ENCODE measurements at regions not wholly inside any gene's neighbourhood (a gene's known extent, or its start where the extent isn't known, plus 50 kb on each side); places are given as distances from the start of the nearest gene placed in this dataset.

- no peak for DNase-seq
- no peaks in the 10 kb centered on the region for H3K36me3 Mint-ChIP-seq (ENCODE audit: low read depth)
- no peaks in the 10 kb centered on the region for H3K27me3 Mint-ChIP-seq (ENCODE audit: insufficient read depth)
- H3K4me3 Mint-ChIP-seq = no peak overlapping the region
- 100% methylated on average over 2 of the region's 2 CpGs for WGBS, 2 experiments (ENCODE audit: insufficient coverage in 1 of 2, insufficient read length in 1 of 2)
- no peak overlapping the region for H3K9ac ChIP-seq (ENCODE audit: extremely low read depth, low read length, poor library complexity, severe bottlenecking)
- H3K27ac ChIP-seq (ENCODE audit: low read depth, low read length) = no peak overlapping the region
- peaks cover 12% of the 10 kb centered on the region for H3K4me1 ChIP-seq (ENCODE audit: control insufficient read depth, insufficient read depth, low read length)
- no peak overlapping the region for H3K4me3 ChIP-seq (ENCODE audit: low read length)
- peaks cover 45% of the 10 kb centered on the region for H3K4me1 Mint-ChIP-seq
- no peaks in the 10 kb centered on the region for H3K27me3 ChIP-seq (ENCODE audit: control insufficient read depth, insufficient read depth, low read length, poor library complexity, severe bottlenecking)
- H3K9me3 ChIP-seq (ENCODE audit: control insufficient read depth, low read length) = no peaks in the 10 kb centered on the region
- no peaks in the 10 kb centered on the region for H3K9me3 Mint-ChIP-seq
- TF ChIP-seq CTCF (conservative IDR thresholded peaks at IDR 0.05) = no peak
- no peak overlapping the region for H3K27ac Mint-ChIP-seq
- H3K36me3 ChIP-seq (ENCODE audit: control insufficient read depth, insufficient read depth, low read length) = no peaks in the 10 kb centered on the region
Observed at GRCh38 chr1:168799927-168800605, 71.1 kb upstream of the DPT start.

GRCh38 chr1:168801032-168801745, 72.2 kb upstream of the DPT start:
- H3K4me3 Mint-ChIP-seq = peak overlapping the region; percentile 34
- H3K9me3 ChIP-seq (ENCODE audit: control insufficient read depth, low read length) = no peaks in the 10 kb centered on the region
- no peaks in the 10 kb centered on the region for H3K36me3 Mint-ChIP-seq (ENCODE audit: low read depth)
- no peak overlapping the region for H3K4me3 ChIP-seq (ENCODE audit: low read length)
- peak overlapping the region; percentile 53 for H3K27ac Mint-ChIP-seq
- WGBS, 2 experiments (ENCODE audit: insufficient coverage in 1 of 2, insufficient read length in 1 of 2) = 17% methylated on average over 3 of the region's 3 CpGs; no CpG with 5 or more reads in 1 of the 2 experiments
- no peaks in the 10 kb centered on the region for H3K27me3 ChIP-seq (ENCODE audit: control insufficient read depth, insufficient read depth, low read length, poor library complexity, severe bottlenecking)
- TF ChIP-seq CTCF (conservative IDR thresholded peaks at IDR 0.05) = no peak
- H3K36me3 ChIP-seq (ENCODE audit: control insufficient read depth, insufficient read depth, low read length) = no peaks in the 10 kb centered on the region
- no peak overlapping the region for H3K27ac ChIP-seq (ENCODE audit: low read depth, low read length)
- H3K27me3 Mint-ChIP-seq (ENCODE audit: insufficient read depth) = no peaks in the 10 kb centered on the region
- peaks cover 45% of the 10 kb centered on the region for H3K4me1 Mint-ChIP-seq
- H3K4me1 ChIP-seq (ENCODE audit: control insufficient read depth, insufficient read depth, low read length) = peaks cover 12% of the 10 kb centered on the region
- no peak overlapping the region for H3K9ac ChIP-seq (ENCODE audit: extremely low read depth, low read length, poor library complexity, severe bottlenecking)
- DNase-seq = peak; percentile 74
- no peaks in the 10 kb centered on the region for H3K9me3 Mint-ChIP-seq

- Mint-ChIP-seq H3K4me3 (no peak overlapping the region), H3K27ac (no peak overlapping the region), H3K9me3 (no peaks in the 10 kb centered on the region), H3K36me3 (ENCODE audit: low read depth) (no peaks in the 10 kb centered on the region), H3K4me1 (peaks cover 45% of the 10 kb centered on the region), H3K27me3 (ENCODE audit: insufficient read depth) (no peaks in the 10 kb centered on the region)
- peak overlapping the region; percentile 46 for H3K27ac ChIP-seq (ENCODE audit: low read depth, low read length)
- WGBS, 2 experiments (ENCODE audit: insufficient coverage in 1 of 2, insufficient read length in 1 of 2) = 63 to 70% methylated on average over 4 to 7 of the region's 7 CpGs
- TF ChIP-seq CTCF (conservative IDR thresholded peaks at IDR 0.05) = peak; percentile 49
- peak; percentile 77 for DNase-seq
- H3K36me3 ChIP-seq (ENCODE audit: control insufficient read depth, insufficient read depth, low read length) = no peaks in the 10 kb centered on the region
- peaks cover 12% of the 10 kb centered on the region for H3K4me1 ChIP-seq (ENCODE audit: control insufficient read depth, insufficient read depth, low read length)
- H3K9me3 ChIP-seq (ENCODE audit: control insufficient read depth, low read length) = no peaks in the 10 kb centered on the region
- H3K4me3 ChIP-seq (ENCODE audit: low read length) = no peak overlapping the region
- H3K9ac ChIP-seq (ENCODE audit: extremely low read depth, low read length, poor library complexity, severe bottlenecking) = no peak overlapping the region
- H3K27me3 ChIP-seq (ENCODE audit: control insufficient read depth, insufficient read depth, low read length, poor library complexity, severe bottlenecking) = no peaks in the 10 kb centered on the region
Observed at GRCh38 chr1:168803806-168804510, 75.0 kb upstream of the DPT start.

All from endodermal cell (in vitro differentiated cells).